ENCODE measurements at regions not wholly inside any gene's neighbourhood (a gene's known extent, or its start where the extent isn't known, plus 50 kb on each side); places are given as distances from the start of the nearest gene placed in this dataset.

- TF ChIP-seq SKIL (IDR thresholded peaks at IDR 0.05; ENCODE audit: low read depth, poor library complexity, severe bottlenecking) (no peak), SMC3 (IDR thresholded peaks at IDR 0.05; ENCODE audit: borderline replicate concordance, low read length) (no peak), CEBPB (IDR thresholded peaks at IDR 0.05; ENCODE audit: borderline replicate concordance in 1 of 2, low read depth in 2 of 2, low read length in 2 of 2) (no peak), CTCF (IDR thresholded peaks at IDR 0.05 in 2 of 3, conservative IDR thresholded peaks at IDR 0.05 in 1 of 3; ENCODE audit: control insufficient read depth in 2 of 3, extremely low read depth in 1 of 3, insufficient read depth in 1 of 3, low read depth in 3 of 3, low read length in 3 of 3) (no peak), STAT3 (IDR thresholded peaks at IDR 0.05; ENCODE audit: low read depth, low read length) (no peak), GABPA (IDR thresholded peaks at IDR 0.05; ENCODE audit: low read depth) (no peak), POLR2A (IDR thresholded peaks at IDR 0.05; ENCODE audit: low read depth, low read length) (no peak), NR2C2 (IDR thresholded peaks at IDR 0.05; ENCODE audit: borderline replicate concordance, control insufficient read depth, insufficient read length, low read depth) (no peak), POLR2AphosphoS2 (IDR thresholded peaks at IDR 0.05; ENCODE audit: low read depth, low read length) (no peak)
Measured at GRCh38 chr2:207257251-207258250, 91.8 kb upstream of the KLF7 start.

Measured in GM12878 (cell line).